GM18505 (cell line): ENCODE measurements at regions not wholly inside any gene's neighbourhood (a gene's known extent, or its start where the extent isn't known, plus 50 kb on each side); places are given as distances from the start of the nearest gene placed in this dataset.
"Not testable (repeated sequence)": the region's sequence is repeated elsewhere in the genome, so short reads cannot be mapped to it uniquely, and the experiment has no call there.

ENCODE experiments used
- ATAC-seq: cut with Tn5 transposase; IDR thresholded peaks from one replicate; pipeline ENCODE4 v1.9.1; 2021; ENCODE audit not compliant: unreplicated experiment
- POLR2A ChIP-seq: IDR thresholded peaks from 4 replicates; pipeline ENCODE4 v1.6.1; 2011; ENCODE audit warnings: borderline replicate concordance; ENCODE audit not compliant: insufficient read depth, insufficient read length; ENCODE audit errors: extremely low read depth

DNA sequence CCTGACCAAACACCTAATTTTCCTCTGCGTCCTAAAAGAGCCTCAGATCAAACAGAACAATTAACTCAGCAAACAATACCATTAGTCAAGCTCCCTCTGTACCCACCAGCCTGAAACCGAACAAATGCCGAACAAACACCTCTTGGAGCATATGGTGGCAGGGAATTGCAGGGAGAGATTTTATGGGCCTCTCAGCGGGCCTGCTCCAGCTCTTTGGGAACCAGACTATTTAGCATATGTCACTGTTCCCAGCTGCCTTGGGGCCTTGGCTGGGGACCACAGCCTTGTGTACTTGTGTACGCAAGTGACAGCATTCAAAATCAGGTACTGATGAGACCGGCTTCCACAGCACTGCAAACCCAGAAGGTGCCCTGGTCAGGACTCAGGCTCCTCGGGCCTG lies 388.8 kb upstream of the PPP2R3A start:
- no peak for ATAC-seq
- no peak for TF ChIP-seq POLR2A

DNA sequence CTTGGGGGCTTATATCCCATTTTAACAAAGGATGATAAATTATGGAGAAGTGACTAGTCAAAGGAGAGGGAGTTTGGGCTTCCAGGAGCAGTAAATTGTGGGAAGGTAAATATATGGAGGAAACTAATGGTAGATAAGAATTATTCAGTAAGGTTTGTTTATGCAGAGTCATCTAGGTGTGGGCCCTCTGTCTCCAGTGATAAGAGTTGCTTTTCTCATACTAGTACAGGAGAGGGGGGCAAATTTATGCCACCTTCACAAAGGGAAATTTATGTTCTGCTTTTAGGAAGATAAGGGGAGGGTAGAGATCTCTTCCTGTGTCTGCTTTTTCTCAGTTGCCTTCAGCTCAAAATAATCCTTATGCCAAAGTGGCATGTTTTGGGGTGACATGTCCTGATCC lies 383.7 kb upstream of the PPP2R3A start:
- ATAC-seq, result no peak
- TF ChIP-seq POLR2A, result no peak

DNA sequence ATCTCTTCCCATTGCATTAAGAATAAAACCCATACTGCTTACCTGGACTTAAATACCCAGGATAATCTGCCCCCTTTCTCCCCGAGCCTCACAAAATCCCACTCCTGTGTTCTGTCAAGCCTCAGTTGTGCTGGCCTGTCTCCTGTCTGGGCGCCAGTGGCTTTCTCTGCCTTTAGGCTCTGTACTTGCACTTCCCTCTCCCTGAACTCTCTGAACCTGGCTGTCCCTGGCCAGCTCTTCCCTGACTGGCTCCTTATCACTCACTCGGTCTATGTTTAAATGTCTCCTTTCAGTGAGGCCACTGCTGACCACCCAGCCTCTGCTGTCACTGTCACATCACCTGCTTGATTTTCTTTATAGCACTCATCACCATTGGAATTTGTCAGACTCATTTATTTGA lies 382.7 kb upstream of the PPP2R3A start:
- TF ChIP-seq POLR2A, result no peak
- no peak for ATAC-seq

DNA sequence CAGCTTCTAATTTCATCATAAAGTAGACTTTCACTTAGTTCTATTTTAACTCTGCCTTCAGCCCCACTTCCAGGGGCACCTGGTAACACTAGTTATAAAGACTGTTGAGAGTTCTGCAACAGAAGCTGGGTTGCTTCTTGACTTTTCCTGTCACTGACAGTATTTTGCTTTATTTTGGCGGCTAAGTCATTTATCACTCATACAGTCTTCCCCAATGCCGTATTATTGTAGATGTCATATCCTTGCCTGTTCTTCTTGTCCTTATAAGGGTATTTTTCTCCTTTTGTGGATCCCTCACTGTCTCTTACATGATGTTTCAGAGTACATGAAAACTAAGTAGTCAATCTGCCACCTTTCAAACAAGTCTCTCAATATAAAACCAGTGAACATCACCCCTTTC lies 369.0 kb upstream of the PPP2R3A start:
- no peak for ATAC-seq

DNA sequence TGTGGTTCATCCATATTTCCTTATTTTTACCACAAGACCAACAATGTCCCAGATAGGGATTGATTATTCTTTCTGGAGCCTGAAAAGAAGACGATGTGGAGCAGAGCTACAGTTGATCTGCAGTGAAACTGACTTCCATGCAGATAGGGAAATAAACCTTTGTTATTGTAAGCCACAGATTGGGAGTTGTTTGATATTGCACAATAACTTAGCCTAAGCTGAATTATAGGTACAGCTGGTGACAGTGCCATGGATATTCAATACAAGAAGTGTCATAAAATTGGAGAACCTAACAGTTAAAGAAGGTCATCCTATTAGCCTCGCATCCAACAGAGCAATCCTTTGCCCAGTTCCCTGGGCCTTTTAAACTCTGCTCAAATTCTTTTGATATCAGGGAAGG lies 367.7 kb upstream of the PPP2R3A start:
- TF ChIP-seq POLR2A, result no peak

More for the DNA sequence above, 369.0 kb upstream of the PPP2R3A start:
- TF ChIP-seq POLR2A, result no peak

DNA sequence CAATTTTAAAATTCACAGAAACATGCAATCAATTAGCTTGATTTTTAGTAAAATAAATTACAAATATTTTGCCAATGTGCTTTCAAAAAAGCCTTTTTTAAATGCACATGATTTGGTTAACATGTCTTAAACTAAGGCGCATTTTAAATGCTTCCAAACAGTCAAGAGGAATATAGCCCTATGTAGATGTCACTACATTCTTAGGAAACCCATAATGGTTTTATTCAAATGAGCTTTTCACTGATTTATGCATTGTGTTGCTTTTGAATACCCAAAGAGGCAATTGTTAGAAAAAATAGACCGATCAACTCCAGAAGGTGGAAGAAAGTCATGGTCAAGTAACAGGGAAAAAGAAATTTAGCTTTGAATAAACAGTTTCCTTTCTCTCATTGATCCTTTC lies 366.9 kb upstream of the PPP2R3A start:
- no peak for TF ChIP-seq POLR2A
- no peak for ATAC-seq

More for the DNA sequence above, 367.7 kb upstream of the PPP2R3A start:
- ATAC-seq, result no peak

DNA sequence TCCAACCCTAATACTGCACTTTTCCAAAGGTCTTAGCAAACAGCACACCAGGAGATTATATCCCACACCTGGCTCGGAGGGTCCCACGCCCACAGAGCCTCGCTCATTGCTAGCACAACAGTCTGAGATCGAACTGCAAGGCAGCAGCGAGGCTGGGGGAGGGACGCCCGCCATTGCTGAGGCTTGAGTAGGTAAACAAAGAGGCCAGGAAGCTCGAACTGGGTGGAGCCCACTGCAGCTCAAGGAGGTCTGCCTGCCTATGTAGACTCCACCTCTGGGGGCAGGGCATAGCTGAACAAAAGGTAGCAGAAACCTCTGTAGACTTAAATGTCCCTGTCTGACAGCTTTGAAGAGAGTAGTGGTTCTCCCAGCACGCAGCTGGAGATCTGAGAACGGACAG lies 361.0 kb upstream of the PPP2R3A start:
- ATAC-seq, result not testable (repeated sequence)

DNA sequence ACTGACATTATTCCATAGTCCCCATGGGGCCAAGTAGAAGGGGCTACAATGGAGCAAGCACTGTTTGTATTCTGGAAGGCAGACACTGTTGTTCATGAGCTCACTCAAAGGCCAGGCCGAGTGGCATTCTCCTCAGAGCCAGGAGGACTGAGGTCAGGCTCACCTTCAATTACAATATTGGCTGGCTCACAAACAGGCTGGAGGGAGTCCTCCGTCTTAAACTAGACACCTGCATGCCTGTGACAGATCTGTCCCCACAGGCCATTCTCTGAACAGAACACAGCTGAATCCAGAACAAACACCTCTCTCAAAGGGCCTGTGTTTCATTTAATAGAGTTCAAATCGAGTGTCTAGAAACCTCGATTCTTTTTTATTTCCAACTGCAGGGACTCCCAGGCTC lies 347.4 kb upstream of the PPP2R3A start:
- ATAC-seq, result no peak
- no peak for TF ChIP-seq POLR2A

DNA sequence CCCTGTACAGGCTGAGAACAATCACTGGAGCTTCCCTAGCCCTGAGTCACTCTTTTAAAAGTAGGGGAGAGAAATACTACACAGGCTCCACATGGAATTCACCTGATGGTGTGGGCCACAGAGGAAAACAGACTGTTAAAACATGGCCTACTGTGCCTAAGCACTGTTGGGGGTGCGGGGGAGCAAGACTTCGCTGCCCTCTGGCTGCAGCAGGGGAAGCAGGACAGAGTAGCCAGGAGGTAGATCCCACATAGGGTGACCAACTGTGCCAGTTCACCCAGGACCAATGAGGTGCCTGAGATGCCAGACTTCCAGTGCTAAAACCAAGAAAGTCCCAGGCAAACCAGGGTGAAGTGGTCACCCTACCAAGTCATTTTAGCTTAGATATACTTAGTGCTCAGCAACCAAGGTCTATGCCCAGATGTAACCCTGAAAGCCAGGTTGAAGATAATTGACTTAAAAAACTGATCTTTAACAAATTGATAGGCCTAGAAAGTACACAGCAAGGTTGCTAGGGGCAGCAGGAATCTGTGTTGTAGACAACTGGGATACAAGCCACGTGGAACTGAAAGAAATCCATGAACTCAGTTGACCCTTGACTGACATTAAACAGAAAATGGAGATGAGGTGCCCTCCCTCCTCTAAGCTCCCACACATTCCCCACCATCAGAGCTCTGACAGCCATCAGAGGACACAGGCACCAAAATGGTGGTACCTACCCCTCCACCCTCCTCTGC lies 344.2 kb upstream of the PPP2R3A start:
- ATAC-seq, result no peak
- no peak for TF ChIP-seq POLR2A

DNA sequence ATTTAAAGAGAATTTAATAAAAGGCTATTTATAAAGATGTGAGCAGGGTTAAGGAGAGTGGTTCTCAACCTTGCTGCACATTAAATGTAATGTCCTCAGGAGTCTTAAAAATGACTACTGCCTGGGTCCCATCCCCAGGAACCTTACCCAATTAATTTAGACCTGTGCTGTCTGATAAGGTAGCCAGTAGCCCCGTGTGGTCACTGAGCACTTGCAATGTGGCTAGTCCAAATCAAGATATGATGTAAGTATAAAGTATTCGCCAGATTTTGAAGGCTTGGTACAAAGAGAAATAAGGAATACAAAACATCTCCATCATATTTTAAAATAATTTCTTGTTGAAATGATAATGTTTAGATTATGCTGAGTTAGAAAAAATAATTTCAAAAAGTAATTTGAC lies 343.3 kb upstream of the PPP2R3A start:
- no peak for ATAC-seq
- TF ChIP-seq POLR2A, result no peak

DNA sequence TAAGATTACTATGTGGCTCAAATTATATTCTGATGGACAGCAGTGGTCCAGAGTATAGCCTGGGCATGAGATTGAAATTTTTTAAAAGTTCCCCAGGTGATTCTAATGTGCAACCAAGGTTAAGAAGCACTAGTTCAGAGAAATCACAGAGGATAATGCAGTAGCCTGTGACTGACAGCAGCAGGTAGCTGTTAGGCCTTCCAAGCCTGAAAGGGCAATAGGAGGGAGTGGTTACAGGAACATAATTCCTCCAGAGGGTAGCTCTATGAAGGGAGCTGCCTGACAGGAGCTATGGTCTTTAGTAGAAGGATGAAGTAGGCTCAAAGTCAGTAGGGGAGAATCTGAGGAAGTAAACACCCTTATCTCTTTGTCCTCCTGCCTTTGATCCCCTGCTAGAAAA lies 342.9 kb upstream of the PPP2R3A start:
- no peak for ATAC-seq
- TF ChIP-seq POLR2A, result no peak

DNA sequence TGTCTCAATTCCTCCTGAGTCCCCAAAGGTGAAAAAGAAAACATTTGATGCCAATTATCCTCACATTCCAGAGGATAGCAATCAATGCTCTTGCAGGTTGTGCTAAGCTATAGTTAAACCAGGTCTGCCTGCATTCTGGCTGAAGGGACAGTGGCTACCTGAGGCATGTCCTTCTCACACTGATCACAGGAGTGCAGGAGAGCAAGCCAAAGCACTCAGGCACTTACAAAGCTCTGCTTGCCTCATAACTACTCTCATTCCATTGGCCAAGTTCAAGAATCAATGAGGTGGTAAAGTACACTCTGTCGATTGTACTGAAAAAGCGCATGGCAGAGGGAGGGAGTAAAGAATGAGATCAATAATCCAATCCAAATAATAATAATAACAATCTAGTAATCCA lies 342.0 kb upstream of the PPP2R3A start:
- ATAC-seq, result no peak

DNA sequence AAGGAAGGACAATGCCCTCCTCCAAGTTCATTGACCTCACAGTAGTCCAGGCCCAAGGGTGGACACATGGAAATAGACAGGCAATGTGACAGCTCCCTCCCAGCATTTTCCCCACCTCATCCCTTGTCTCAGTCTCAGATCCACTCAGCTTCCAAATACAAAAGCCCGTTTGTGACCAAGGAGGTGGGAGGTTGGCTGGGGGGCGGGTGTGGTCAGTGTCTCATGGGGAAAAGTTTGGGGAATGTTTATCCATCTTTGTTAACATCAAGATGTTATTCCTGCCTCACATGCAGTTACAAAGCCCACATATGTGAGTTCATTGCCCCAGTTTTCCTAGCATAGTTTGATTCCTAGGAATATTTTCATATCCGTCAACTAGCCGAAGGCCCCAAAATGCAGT lies 338.5 kb upstream of the PPP2R3A start:
- no peak for ATAC-seq
- no peak for TF ChIP-seq POLR2A

More for the DNA sequence above, 342.0 kb upstream of the PPP2R3A start:
- no peak for TF ChIP-seq POLR2A

DNA sequence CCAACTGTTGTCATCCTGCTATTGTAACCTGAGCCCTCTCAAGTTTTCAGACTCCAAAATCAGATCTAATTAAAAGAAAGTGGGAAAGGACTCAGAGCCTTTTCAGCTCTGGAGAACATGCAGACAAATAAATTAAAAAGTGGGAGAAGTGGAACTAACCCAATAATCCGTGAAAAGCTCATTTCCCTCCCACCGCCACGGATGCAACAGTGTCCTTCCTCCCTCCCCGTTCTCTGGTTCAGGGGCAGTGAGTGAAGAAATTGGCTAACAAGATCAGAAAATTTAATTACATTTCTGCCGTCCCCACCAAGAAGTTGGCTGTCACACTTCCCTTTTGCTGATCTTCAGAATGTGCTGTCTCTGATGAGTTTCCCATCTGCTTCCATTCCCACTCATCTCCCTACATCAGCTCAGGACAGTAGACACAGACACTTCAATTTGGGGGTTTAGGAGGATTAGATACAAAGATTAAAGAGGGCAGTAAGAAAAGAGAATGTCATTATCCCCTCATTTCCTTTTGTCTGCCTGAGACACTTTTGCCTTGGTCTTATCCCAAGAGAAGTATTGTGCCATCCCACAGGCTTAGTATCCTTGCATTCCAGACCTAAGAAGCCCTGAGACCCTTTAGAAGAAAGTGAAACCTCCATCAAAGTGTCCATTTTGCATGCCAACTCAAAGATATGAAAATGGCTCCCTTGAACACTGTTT lies 335.7 kb upstream of the PPP2R3A start:
- TF ChIP-seq POLR2A, result no peak
- ATAC-seq, result no peak
